ENCODE measurements at regions not wholly inside any gene's neighbourhood (a gene's known extent, or its start where the extent isn't known, plus 50 kb on each side); places are given as distances from the start of the nearest gene placed in this dataset.

DNA sequence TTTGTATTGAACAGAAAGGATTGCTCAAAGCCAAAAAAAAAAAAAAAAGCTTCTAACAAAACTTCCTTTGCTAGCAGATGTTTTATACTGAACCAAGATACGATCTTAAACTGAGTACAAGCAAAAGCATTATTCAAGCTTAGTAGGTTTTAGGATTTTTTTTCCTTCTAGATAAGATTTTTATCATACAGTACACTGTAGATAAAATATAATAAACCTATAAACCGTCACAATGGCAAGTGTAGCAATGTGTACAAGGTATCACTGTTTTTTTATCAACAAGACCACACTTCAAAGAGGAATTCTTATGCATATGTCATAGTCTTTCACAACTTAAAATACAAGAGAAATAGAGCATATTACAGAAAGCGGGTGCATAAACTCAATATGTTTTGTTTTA lies 56.5 kb upstream of the TRPM3 start:
- TF ChIP-seq CEBPB (IDR thresholded peaks at IDR 0.05) (no peak), TAF1 (IDR thresholded peaks at IDR 0.05; ENCODE audit: low read depth) (no peak), NFIC (IDR thresholded peaks at IDR 0.05) (no peak), EP300 (IDR thresholded peaks at IDR 0.05; ENCODE audit: borderline replicate concordance) (no peak), RAD21 (IDR thresholded peaks at IDR 0.05; ENCODE audit: low read depth) (no peak), TCF12 (IDR thresholded peaks at IDR 0.05; ENCODE audit: low read depth) (no peak)
- TF ChIP-seq, protein P1, sequence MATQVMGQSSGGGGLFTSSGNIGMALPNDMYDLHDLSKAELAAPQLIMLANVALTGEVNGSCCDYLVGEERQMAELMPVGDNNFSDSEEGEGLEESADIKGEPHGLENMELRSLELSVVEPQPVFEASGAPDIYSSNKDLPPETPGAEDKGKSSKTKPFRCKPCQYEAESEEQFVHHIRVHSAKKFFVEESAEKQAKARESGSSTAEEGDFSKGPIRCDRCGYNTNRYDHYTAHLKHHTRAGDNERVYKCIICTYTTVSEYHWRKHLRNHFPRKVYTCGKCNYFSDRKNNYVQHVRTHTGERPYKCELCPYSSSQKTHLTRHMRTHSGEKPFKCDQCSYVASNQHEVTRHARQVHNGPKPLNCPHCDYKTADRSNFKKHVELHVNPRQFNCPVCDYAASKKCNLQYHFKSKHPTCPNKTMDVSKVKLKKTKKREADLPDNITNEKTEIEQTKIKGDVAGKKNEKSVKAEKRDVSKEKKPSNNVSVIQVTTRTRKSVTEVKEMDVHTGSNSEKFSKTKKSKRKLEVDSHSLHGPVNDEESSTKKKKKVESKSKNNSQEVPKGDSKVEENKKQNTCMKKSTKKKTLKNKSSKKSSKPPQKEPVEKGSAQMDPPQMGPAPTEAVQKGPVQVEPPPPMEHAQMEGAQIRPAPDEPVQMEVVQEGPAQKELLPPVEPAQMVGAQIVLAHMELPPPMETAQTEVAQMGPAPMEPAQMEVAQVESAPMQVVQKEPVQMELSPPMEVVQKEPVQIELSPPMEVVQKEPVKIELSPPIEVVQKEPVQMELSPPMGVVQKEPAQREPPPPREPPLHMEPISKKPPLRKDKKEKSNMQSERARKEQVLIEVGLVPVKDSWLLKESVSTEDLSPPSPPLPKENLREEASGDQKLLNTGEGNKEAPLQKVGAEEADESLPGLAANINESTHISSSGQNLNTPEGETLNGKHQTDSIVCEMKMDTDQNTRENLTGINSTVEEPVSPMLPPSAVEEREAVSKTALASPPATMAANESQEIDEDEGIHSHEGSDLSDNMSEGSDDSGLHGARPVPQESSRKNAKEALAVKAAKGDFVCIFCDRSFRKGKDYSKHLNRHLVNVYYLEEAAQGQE (IDR thresholded peaks at IDR 0.05; ENCODE audit: low read depth) = no peak

DNA sequence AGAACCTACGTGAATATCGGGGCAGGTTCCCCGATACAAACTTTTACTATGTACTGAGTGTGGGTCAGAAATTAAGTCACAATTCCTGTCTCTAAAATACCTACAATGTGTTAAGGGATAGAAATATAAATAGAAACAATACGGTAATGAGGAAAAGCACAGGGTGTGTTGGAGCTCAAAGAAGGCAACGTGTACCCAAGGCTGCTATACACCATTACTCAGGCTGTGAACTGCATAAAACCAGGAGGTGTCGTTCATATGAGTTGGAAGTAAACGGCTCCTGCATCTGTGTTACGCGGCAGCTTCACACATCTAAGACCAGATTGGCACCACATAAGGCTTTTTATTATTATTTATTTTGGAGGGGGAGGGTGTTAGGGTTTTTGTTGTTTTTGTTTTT lies 50.1 kb upstream of the TRPM3 start:
- no peak for TF ChIP-seq FOXM1 (IDR thresholded peaks at IDR 0.05; ENCODE audit: borderline replicate concordance, low read depth)
- TF ChIP-seq, protein P2, sequence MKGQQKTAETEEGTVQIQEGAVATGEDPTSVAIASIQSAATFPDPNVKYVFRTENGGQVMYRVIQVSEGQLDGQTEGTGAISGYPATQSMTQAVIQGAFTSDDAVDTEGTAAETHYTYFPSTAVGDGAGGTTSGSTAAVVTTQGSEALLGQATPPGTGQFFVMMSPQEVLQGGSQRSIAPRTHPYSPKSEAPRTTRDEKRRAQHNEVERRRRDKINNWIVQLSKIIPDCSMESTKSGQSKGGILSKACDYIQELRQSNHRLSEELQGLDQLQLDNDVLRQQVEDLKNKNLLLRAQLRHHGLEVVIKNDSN (IDR thresholded peaks at IDR 0.05) = no peak
- TF ChIP-seq RAD21 (IDR thresholded peaks at IDR 0.05; ENCODE audit: low read depth) = no peak
- no peak for TF ChIP-seq TCF12 (IDR thresholded peaks at IDR 0.05; ENCODE audit: low read depth)
- no peak for TF ChIP-seq CREB1 (IDR thresholded peaks at IDR 0.05; ENCODE audit: low read depth)
- TF ChIP-seq, protein P3, sequence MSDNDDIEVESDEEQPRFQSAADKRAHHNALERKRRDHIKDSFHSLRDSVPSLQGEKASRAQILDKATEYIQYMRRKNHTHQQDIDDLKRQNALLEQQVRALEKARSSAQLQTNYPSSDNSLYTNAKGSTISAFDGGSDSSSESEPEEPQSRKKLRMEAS (IDR thresholded peaks at IDR 0.05) = no peak
- TF ChIP-seq NFIC (IDR thresholded peaks at IDR 0.05) = no peak
- TF ChIP-seq EGR1 (IDR thresholded peaks at IDR 0.05) = no peak
- TF ChIP-seq CEBPB (IDR thresholded peaks at IDR 0.05) = no peak
- no peak for TF ChIP-seq ZBTB7A (IDR thresholded peaks at IDR 0.05; ENCODE audit: low read depth)
- no peak for TF ChIP-seq EP300 (IDR thresholded peaks at IDR 0.05; ENCODE audit: borderline replicate concordance)
- TF ChIP-seq, protein P1 (IDR thresholded peaks at IDR 0.05; ENCODE audit: low read depth) = no peak
- no peak for TF ChIP-seq TEAD4 (IDR thresholded peaks at IDR 0.05)
- no peak for TF ChIP-seq YY1 (IDR thresholded peaks at IDR 0.05; ENCODE audit: low read depth)
- TF ChIP-seq TAF1 (IDR thresholded peaks at IDR 0.05; ENCODE audit: low read depth) = no peak

Measured in Ishikawa (cell line).